HEK293T (cell line): ENCODE measurements at regions not wholly inside any gene's neighbourhood (a gene's known extent, or its start where the extent isn't known, plus 50 kb on each side); places are given as distances from the start of the nearest gene placed in this dataset.

ENCODE experiments used
- BHLHE40 ChIP-seq: fragments of 450-650 bp; IDR thresholded peaks from 2 replicates; pipeline ENCODE4 v1.6.1; 2016; ENCODE audit warnings: mild to moderate bottlenecking, moderate library complexity, borderline replicate concordance
- ELF4 ChIP-seq: fragments of 450-650 bp; IDR thresholded peaks from 2 replicates; pipeline ENCODE4 v1.6.1; 2017; ENCODE audit warnings: antibody characterized with exemption
- FOXK2 ChIP-seq: fragments of 450-650 bp; IDR thresholded peaks from 2 replicates; pipeline ENCODE4 v1.6.1; 2016; ENCODE audit warnings: mild to moderate bottlenecking
- FOXM1 ChIP-seq: fragments of 450-650 bp; IDR thresholded peaks from 2 replicates; pipeline ENCODE4 v1.6.1; 2017; ENCODE audit warnings: mild to moderate bottlenecking, borderline replicate concordance
- HDGF ChIP-seq: fragments of 450-650 bp; IDR thresholded peaks from 2 replicates; pipeline ENCODE4 v1.6.1; 2017; ENCODE audit warnings: antibody characterized with exemption, borderline replicate concordance
- L3MBTL2 ChIP-seq: fragments of 450-650 bp; conservative IDR thresholded peaks from 2 replicates; pipeline ENCODE4 v1.6.1; 2016; ENCODE audit warnings: mild to moderate bottlenecking
- NFRKB ChIP-seq: fragments of 450-650 bp; IDR thresholded peaks from 2 replicates; pipeline ENCODE4 v1.6.1; 2016; ENCODE audit warnings: mild to moderate bottlenecking, moderate library complexity
- SP1 ChIP-seq: fragments of 450-650 bp; IDR thresholded peaks from 2 replicates; pipeline ENCODE4 v1.6.1; 2017
- SUZ12 ChIP-seq: fragments of 450-650 bp; IDR thresholded peaks from 2 replicates; pipeline ENCODE4 v1.6.1; 2016; ENCODE audit warnings: mild to moderate bottlenecking
- TARDBP ChIP-seq: fragments of 450-650 bp; IDR thresholded peaks from 2 replicates; pipeline ENCODE4 v1.6.1; 2016
- ZNF384 ChIP-seq: fragments of 450-650 bp; IDR thresholded peaks from 2 replicates; pipeline ENCODE4 v1.6.1; 2016
- TF ChIP-seq, protein P1 (sequence below): fragments of 450-650 bp; IDR thresholded peaks from 2 replicates; pipeline ENCODE4 v1.6.1; 2016

DNA sequence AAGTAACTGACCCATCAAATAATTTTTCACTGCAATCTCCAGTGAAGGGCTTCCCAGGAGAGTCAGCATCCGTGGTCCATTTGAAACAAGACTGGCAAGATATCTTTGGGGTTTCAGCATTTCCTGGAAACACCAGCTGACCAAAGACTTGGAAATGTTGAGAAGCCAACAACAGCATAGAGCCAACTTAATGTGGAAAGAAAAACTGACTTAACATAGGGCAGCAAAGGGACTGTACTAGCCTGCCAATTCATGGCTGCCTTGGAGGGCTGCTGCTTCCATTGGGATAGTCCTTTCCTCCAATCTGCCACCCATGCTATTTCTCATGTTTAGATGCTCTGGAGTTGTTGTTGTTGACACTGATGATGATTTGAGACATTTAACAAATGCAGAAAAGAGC is 76.5 kb upstream of the SPDL1 start:
- TF ChIP-seq L3MBTL2 (no peak), ELF4 (no peak), SP1 (no peak), ZNF384 (no peak), BHLHE40 (no peak), SUZ12 (no peak), TARDBP (no peak), HDGF (no peak), NFRKB (no peak), FOXM1 (no peak), FOXK2 (no peak)
- TF ChIP-seq, protein P1, sequence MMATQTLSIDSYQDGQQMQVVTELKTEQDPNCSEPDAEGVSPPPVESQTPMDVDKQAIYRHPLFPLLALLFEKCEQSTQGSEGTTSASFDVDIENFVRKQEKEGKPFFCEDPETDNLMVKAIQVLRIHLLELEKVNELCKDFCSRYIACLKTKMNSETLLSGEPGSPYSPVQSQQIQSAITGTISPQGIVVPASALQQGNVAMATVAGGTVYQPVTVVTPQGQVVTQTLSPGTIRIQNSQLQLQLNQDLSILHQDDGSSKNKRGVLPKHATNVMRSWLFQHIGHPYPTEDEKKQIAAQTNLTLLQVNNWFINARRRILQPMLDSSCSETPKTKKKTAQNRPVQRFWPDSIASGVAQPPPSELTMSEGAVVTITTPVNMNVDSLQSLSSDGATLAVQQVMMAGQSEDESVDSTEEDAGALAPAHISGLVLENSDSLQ = no peak
